Loucy (cell line): ENCODE measurements at regions not wholly inside any gene's neighbourhood (a gene's known extent, or its start where the extent isn't known, plus 50 kb on each side); places are given as distances from the start of the nearest gene placed in this dataset.

Experiments used
- CTCF ChIP-seq: fragments of 200-600 bp; sonication (generic); conservative IDR thresholded peaks from 2 replicates; pipeline ENCODE4 v1.5.1; 2014; ENCODE audit warnings: mild to moderate bottlenecking, antibody characterized with exemption, low read length
- EZH2phosphoT487 ChIP-seq: fragments of 200-600 bp; IDR thresholded peaks from 2 replicates; pipeline ENCODE4 v1.6.1; 2018; ENCODE audit warnings: antibody characterized with exemption, mild to moderate bottlenecking, moderate library complexity, borderline replicate concordance

- no peak for TF ChIP-seq CTCF
- TF ChIP-seq EZH2phosphoT487, result no peak
Measured at GRCh38 chr17:420479-421175, 68.0 kb upstream of the RPH3AL start.
